Karpas-422 (cell line): ENCODE measurements at regions not wholly inside any gene's neighbourhood (a gene's known extent, or its start where the extent isn't known, plus 50 kb on each side); places are given as distances from the start of the nearest gene placed in this dataset.

Experiments used
- DNase-seq: peaks from one replicate; pipeline ENCODE4 v3.0.0-alpha.2; 2015
- H2AFZ ChIP-seq: fragments of 200-600 bp; sonication (generic); 2 replicates; pipeline ENCODE4 v1.6.1; 2014; ENCODE audit warnings: antibody characterized with exemption, low read length, mixed read lengths
- H3K27ac ChIP-seq: fragments of 200-600 bp; sonication (generic); 2 replicates; pipeline ENCODE4 v1.5.1; 2014; ENCODE audit warnings: mild to moderate bottlenecking, low read length, moderate library complexity
- H3K27me3 ChIP-seq: fragments of 200-600 bp; sonication (generic); 2 replicates; pipeline ENCODE4 v1.6.1; 2014; ENCODE audit warnings: low read length, mixed read lengths
- H3K36me3 ChIP-seq: fragments of 200-600 bp; sonication (generic); 2 replicates; pipeline ENCODE4 v1.6.1; 2014; ENCODE audit warnings: low read length, mixed read lengths; ENCODE audit not compliant: insufficient read depth
- H3K4me1 ChIP-seq: fragments of 200-600 bp; sonication (generic); 2 replicates; pipeline ENCODE4 v1.6.1; 2014; ENCODE audit warnings: mild to moderate bottlenecking, low read length, mixed read lengths
- H3K4me2 ChIP-seq: fragments of 200-600 bp; sonication (generic); 2 replicates; pipeline ENCODE4 v1.6.1; 2014; ENCODE audit warnings: low read length, low read depth, mild to moderate bottlenecking; ENCODE audit not compliant: poor library complexity, severe bottlenecking
- H3K4me3 ChIP-seq: fragments of 200-600 bp; sonication (generic); 2 replicates; pipeline ENCODE4 v1.5.1; 2014; ENCODE audit warnings: mild to moderate bottlenecking, antibody characterized with exemption, low read length, mixed read lengths
- H3K79me2 ChIP-seq: fragments of 200-600 bp; sonication (generic); 2 replicates; pipeline ENCODE4 v1.6.1; 2014; ENCODE audit warnings: mild to moderate bottlenecking, low read length, mixed read lengths
- H3K9ac ChIP-seq: fragments of 200-600 bp; sonication (generic); 2 replicates; pipeline ENCODE4 v1.6.0; 2014; ENCODE audit warnings: low read length
- H3K9me2 ChIP-seq: fragments of 200-600 bp; sonication (generic), shearing (Covaris generic); replicated peaks from 2 replicates; pipeline ENCODE4 v1.6.0; 2014; ENCODE audit warnings: mild to moderate bottlenecking, low read length, moderate library complexity; ENCODE audit not compliant: insufficient read depth
- H3K9me3 ChIP-seq: fragments of 300-700, 200-600 bp; sonication (generic); 2 replicates; pipeline ENCODE4 v1.6.1; 2014; ENCODE audit warnings: low read length, mixed read lengths
- H4K20me1 ChIP-seq: fragments of 200-600 bp; sonication (generic); 2 replicates; pipeline ENCODE4 v1.6.1; 2014; ENCODE audit warnings: mild to moderate bottlenecking, antibody characterized with exemption, low read length, low read depth; ENCODE audit not compliant: insufficient read depth

- H3K36me3 ChIP-seq: no peaks in the 10 kb centered on the region
- no peaks in the 10 kb centered on the region for H3K79me2 ChIP-seq
- H3K9me2 ChIP-seq: no peaks in the 10 kb centered on the region
- no peaks in the 10 kb centered on the region for H3K27me3 ChIP-seq
- H3K4me1 ChIP-seq: no peaks in the 10 kb centered on the region
- H4K20me1 ChIP-seq: no peaks in the 10 kb centered on the region
- H2AFZ ChIP-seq: no peak overlapping the region
- no peak for DNase-seq
- no peak overlapping the region for H3K4me3 ChIP-seq
- H3K4me2 ChIP-seq: no peak overlapping the region
- H3K27ac ChIP-seq: no peak overlapping the region
- H3K9me3 ChIP-seq: no peaks in the 10 kb centered on the region
- H3K9ac ChIP-seq: no peak overlapping the region
Measured at GRCh38 chr5:99646011-99646647, 717.3 kb upstream of the CHD1 start.

- DNase-seq: no peak
- H3K79me2 ChIP-seq: no peaks in the 10 kb centered on the region
Measured at GRCh38 chr5:99644822-99645221, 716.0 kb upstream of the CHD1 start.

GRCh38 chr5:99640646-99641045 lies 711.8 kb upstream of the CHD1 start:
- DNase-seq: no peak
- no peaks in the 10 kb centered on the region for H3K27me3 ChIP-seq
- H2AFZ ChIP-seq: no peak overlapping the region
- H3K9me3 ChIP-seq: no peaks in the 10 kb centered on the region
- H3K9me2 ChIP-seq: no peaks in the 10 kb centered on the region
- no peak overlapping the region for H3K4me3 ChIP-seq
- no peak overlapping the region for H3K9ac ChIP-seq
- no peaks in the 10 kb centered on the region for H3K4me1 ChIP-seq
- H3K79me2 ChIP-seq: no peaks in the 10 kb centered on the region
- H3K36me3 ChIP-seq: no peaks in the 10 kb centered on the region
- no peak overlapping the region for H3K27ac ChIP-seq
- H4K20me1 ChIP-seq: no peaks in the 10 kb centered on the region
- no peak overlapping the region for H3K4me2 ChIP-seq

More at GRCh38 chr5:99644822-99645221, 716.0 kb upstream of the CHD1 start:
- Histone ChIP-seq H3K9me3 (no peaks in the 10 kb centered on the region), H3K36me3 (no peaks in the 10 kb centered on the region), H3K27me3 (no peaks in the 10 kb centered on the region), H3K4me2 (no peak overlapping the region), H3K9me2 (no peaks in the 10 kb centered on the region), H3K4me3 (no peak overlapping the region), H3K9ac (no peak overlapping the region), H3K4me1 (no peaks in the 10 kb centered on the region), H3K27ac (no peak overlapping the region), H4K20me1 (no peaks in the 10 kb centered on the region), H2AFZ (no peak overlapping the region)

- Histone ChIP-seq H3K36me3 (no peaks in the 10 kb centered on the region), H3K27ac (no peak overlapping the region), H3K27me3 (no peaks in the 10 kb centered on the region), H2AFZ (no peak overlapping the region), H3K9me2 (no peaks in the 10 kb centered on the region), H3K9ac (no peak overlapping the region), H3K4me3 (no peak overlapping the region), H3K79me2 (no peaks in the 10 kb centered on the region), H3K4me2 (no peak overlapping the region), H4K20me1 (no peaks in the 10 kb centered on the region), H3K4me1 (no peaks in the 10 kb centered on the region), H3K9me3 (no peaks in the 10 kb centered on the region)
- no peak for DNase-seq
Measured at GRCh38 chr5:99639905-99640304, 711.1 kb upstream of the CHD1 start.

GRCh38 chr5:99636663-99637062 lies 707.9 kb upstream of the CHD1 start:
- no peaks in the 10 kb centered on the region for H4K20me1 ChIP-seq
- DNase-seq: no peak
- H3K4me1 ChIP-seq: no peaks in the 10 kb centered on the region
- H3K9me3 ChIP-seq: no peaks in the 10 kb centered on the region
- no peak overlapping the region for H3K9ac ChIP-seq
- no peak overlapping the region for H2AFZ ChIP-seq
- H3K36me3 ChIP-seq: no peaks in the 10 kb centered on the region
- H3K79me2 ChIP-seq: no peaks in the 10 kb centered on the region
- no peaks in the 10 kb centered on the region for H3K27me3 ChIP-seq
- H3K9me2 ChIP-seq: no peaks in the 10 kb centered on the region
- H3K27ac ChIP-seq: no peak overlapping the region
- no peak overlapping the region for H3K4me3 ChIP-seq
- no peak overlapping the region for H3K4me2 ChIP-seq

- no peaks in the 10 kb centered on the region for H4K20me1 ChIP-seq
- H3K9me2 ChIP-seq: no peaks in the 10 kb centered on the region
- H3K27me3 ChIP-seq: no peaks in the 10 kb centered on the region
- H3K9ac ChIP-seq: no peak overlapping the region
- no peaks in the 10 kb centered on the region for H3K36me3 ChIP-seq
- H3K79me2 ChIP-seq: no peaks in the 10 kb centered on the region
- H3K4me2 ChIP-seq: no peak overlapping the region
- no peaks in the 10 kb centered on the region for H3K4me1 ChIP-seq
- H3K27ac ChIP-seq: no peak overlapping the region
- no peak for DNase-seq
- H2AFZ ChIP-seq: no peak overlapping the region
- no peaks in the 10 kb centered on the region for H3K9me3 ChIP-seq
- no peak overlapping the region for H3K4me3 ChIP-seq
Measured at GRCh38 chr5:99621772-99622681, 693.2 kb upstream of the CHD1 start.

GRCh38 chr5:99617335-99617734 lies 688.5 kb upstream of the CHD1 start:
- Histone ChIP-seq H3K9ac (no peak overlapping the region), H3K36me3 (no peaks in the 10 kb centered on the region), H4K20me1 (no peaks in the 10 kb centered on the region), H3K4me3 (no peak overlapping the region), H3K9me3 (no peaks in the 10 kb centered on the region), H3K9me2 (no peaks in the 10 kb centered on the region), H3K27me3 (no peaks in the 10 kb centered on the region), H2AFZ (no peak overlapping the region), H3K4me1 (no peaks in the 10 kb centered on the region), H3K4me2 (no peak overlapping the region), H3K27ac (no peak overlapping the region), H3K79me2 (no peaks in the 10 kb centered on the region)
- no peak for DNase-seq

- Histone ChIP-seq H3K9me2 (no peaks in the 10 kb centered on the region), H3K79me2 (no peaks in the 10 kb centered on the region), H3K4me2 (no peak overlapping the region), H3K4me3 (no peak overlapping the region), H3K27me3 (no peaks in the 10 kb centered on the region), H3K27ac (no peak overlapping the region), H2AFZ (no peak overlapping the region), H3K4me1 (no peaks in the 10 kb centered on the region), H4K20me1 (no peaks in the 10 kb centered on the region), H3K36me3 (no peaks in the 10 kb centered on the region), H3K9ac (no peak overlapping the region), H3K9me3 (no peaks in the 10 kb centered on the region)
- no peak for DNase-seq
Measured at GRCh38 chr5:99614888-99615287, 686.1 kb upstream of the CHD1 start.
